VCaP (cell line): ENCODE measurements at regions not wholly inside any gene's neighbourhood (a gene's known extent, or its start where the extent isn't known, plus 50 kb on each side); places are given as distances from the start of the nearest gene placed in this dataset.

Experiments
- H3K27ac ChIP-seq: fragments of 450-650 bp; 2 replicates; pipeline ENCODE4 v1.5.1; 2017
- TF ChIP-seq, protein P1 (sequence below): fragments of 450-650 bp; conservative IDR thresholded peaks from 2 replicates; pipeline ENCODE4 v1.5.1; 2017; ENCODE audit warnings: mild to moderate bottlenecking, moderate library complexity

DNA sequence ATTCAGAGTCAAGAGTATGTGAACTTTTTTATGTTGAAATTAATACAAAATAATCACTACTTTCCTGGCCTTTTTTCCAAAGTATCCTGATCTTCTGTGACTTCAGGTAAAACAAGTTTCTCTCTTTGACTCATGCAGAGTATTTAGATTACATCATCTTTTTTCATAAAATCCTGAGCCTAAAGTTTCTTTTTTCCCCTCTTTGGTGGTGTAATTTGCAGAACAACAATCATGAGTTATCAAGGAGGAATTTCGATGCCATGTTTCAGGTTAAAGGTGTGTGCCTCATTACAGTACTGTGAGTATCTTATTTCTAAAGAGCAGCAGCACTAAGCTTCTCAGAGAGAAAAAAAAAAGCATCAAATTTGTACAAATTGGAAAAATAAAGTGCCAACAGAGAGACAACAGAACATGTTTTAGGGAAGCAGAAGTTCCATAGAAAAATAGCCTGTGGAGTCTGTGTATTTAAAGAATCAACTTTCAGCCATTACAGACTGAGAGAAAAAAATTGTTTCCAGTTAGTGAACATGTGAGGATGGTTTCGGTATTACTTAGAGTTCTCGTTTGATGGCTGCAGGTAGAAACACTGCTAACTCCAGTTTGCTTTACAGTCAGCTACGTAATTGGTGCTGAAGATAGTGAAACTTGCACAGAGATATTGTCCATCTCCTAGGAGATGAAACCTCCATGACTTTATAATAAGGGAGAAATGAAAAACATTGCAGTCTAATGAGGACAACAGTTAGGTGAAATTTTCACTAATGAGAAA lies 78.1 kb upstream of the PCDH9 start:
- TF ChIP-seq, protein P1, sequence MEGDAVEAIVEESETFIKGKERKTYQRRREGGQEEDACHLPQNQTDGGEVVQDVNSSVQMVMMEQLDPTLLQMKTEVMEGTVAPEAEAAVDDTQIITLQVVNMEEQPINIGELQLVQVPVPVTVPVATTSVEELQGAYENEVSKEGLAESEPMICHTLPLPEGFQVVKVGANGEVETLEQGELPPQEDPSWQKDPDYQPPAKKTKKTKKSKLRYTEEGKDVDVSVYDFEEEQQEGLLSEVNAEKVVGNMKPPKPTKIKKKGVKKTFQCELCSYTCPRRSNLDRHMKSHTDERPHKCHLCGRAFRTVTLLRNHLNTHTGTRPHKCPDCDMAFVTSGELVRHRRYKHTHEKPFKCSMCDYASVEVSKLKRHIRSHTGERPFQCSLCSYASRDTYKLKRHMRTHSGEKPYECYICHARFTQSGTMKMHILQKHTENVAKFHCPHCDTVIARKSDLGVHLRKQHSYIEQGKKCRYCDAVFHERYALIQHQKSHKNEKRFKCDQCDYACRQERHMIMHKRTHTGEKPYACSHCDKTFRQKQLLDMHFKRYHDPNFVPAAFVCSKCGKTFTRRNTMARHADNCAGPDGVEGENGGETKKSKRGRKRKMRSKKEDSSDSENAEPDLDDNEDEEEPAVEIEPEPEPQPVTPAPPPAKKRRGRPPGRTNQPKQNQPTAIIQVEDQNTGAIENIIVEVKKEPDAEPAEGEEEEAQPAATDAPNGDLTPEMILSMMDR, result no peak
- no peak overlapping the region for H3K27ac ChIP-seq

DNA sequence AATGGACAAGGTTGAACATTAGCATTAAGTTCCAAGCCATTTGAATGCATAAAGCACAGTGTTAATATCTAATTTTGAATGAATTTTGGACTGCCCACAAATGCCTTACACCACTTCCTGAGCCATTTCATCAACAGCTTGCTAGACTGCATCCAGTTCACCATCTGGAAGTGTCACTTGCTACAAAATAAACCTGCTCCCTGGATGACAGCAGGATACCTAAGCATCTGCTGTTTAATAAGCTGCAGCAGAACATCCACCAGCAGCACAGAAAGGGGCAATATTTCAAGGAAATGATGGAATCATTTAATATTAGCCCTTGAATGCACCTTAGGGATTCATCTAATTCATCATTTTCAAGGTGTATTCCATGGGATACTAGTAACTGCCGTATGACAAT lies 76.6 kb upstream of the PCDH9 start:
- no peak overlapping the region for H3K27ac ChIP-seq
- TF ChIP-seq, protein P1, result no peak

DNA sequence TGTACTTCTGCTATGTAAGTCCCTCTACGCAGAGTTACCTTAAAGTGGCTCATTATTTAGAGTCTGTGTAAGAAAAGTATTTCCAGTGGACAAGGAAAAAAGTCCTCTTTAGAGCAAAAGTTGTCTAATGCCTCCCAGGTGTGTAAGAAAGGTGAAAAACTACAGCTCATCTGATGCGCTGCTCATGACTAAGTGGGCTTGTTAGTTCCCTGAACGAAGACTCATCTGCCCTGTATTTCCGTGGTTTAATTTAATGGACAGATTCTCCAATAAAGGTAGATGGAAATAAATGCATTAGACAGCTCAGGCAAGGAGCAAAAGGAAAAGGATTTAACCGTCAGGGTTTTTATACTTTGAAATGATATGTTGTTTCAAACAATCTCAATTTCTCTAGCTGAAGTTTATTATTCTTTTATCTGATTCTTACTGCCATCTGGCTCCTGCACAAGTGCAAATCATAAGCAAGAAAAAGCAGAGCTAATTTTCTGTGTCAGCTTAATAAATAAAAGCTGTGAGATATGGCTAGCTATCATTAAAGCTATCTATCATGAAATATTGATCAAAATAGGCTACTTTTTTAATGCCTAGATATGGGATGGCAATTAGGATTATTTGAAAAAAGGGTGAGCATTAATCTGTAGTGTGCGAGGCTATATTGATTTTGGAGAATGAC lies 73.7 kb upstream of the PCDH9 start:
- TF ChIP-seq, protein P1, result no peak
- H3K27ac ChIP-seq, result no peak overlapping the region

DNA sequence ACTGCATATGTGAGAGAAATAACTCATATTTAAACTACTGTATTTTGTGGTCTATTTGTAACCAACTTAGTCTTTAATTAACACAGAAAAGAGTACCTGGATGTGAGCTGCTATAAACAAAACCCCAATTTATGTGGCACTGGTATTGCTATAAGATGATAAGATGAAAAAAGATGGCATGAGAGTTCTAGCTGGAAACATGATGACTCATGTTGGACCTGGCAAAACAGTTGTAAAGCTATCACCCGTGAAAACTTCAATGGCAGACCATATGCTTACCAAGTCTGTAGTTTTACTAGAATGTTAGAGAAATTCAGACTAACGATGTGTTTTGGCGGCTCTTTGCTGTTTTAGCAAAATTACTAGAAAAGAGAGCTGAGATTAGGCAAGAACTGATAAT lies 69.6 kb upstream of the PCDH9 start:
- TF ChIP-seq, protein P1, result no peak

DNA sequence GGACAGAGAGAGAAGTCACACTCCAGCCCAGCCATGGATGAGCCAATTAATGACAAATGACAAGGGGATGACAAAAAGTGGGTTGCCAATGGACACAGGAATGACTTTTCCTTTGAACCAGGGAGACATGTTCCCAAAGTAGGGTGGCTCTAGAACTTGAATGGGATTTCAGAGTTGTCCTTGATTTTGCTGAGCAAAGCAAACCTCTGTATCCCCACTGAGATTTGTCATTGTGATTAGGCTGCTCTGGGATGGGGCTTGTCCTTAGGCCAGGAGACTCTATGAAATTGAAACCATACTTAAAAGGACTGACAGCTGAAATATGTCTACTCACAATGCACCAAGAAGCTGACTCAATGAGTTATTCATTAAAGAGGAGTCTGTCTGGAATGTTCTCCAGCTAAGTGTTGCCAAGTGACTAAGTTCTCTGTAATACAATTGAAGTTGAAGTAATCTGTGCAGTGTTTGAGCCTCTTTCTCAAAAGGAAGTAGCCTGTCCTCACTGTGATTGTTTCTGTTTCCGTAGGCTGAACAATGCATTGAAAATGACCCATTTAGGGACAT lies 69.0 kb upstream of the PCDH9 start:
- H3K27ac ChIP-seq, result no peak overlapping the region
- TF ChIP-seq, protein P1, result no peak

More for the DNA sequence above, 69.6 kb upstream of the PCDH9 start:
- H3K27ac ChIP-seq, result no peak overlapping the region

DNA sequence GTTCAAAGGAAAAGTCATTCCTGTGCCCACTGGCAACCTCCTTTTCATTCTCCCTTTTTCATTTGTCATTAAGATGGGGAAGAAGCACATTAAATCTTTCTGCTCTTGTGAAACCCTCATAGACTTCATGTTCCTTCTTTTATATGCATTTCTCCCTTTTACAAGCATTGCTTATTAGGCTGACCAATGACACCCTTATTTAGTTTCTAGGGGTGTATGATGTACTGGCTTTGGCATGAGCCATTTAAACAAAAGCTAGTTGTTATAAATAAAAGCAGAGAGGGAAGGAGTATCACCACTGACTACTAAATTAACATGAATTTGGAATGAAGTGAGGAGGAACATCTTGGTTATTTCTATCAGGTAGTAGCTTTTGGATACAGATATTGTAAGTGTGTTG lies 68.2 kb upstream of the PCDH9 start:
- TF ChIP-seq, protein P1, result no peak
- no peak overlapping the region for H3K27ac ChIP-seq

DNA sequence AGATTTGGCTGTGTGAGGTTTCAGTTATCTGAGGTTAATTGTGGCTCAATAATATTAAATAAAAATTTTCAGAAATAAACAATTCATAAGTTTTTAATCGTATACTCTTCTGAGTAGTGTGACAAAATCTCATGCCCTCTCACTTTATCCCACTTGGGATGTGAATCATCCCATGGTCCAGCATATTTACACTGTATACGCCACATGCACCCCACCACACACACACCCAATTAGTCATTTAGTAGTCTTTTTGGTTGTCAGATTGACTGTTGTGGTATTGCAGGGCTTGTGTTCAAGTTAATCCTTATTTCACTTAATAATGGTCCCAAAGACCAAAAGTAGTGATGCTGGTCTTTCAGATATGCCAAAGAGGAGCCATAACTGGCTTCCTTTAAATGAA lies 66.4 kb upstream of the PCDH9 start:
- no peak overlapping the region for H3K27ac ChIP-seq
- TF ChIP-seq, protein P1, result no peak
